HL-60 (cell line): ENCODE measurements at regions not wholly inside any gene's neighbourhood (a gene's known extent, or its start where the extent isn't known, plus 50 kb on each side); places are given as distances from the start of the nearest gene placed in this dataset.

Experiments used
- CTCF ChIP-seq: IDR thresholded peaks from one replicate; pipeline ENCODE4 v1.5.1; 2011; ENCODE audit warnings: low read length, control low read depth, inconsistent platforms; ENCODE audit not compliant: insufficient read depth
- GABPA ChIP-seq: IDR thresholded peaks from 2 replicates; pipeline ENCODE4 v1.6.1; 2012; ENCODE audit warnings: low read depth
- POLR2AphosphoS5 ChIP-seq: IDR thresholded peaks from 2 replicates; pipeline ENCODE4 v1.6.1; 2012; ENCODE audit warnings: low read depth
- REST ChIP-seq: IDR thresholded peaks from 2 replicates; pipeline ENCODE4 v1.6.1; 2012; ENCODE audit warnings: low read depth; ENCODE audit not compliant: insufficient replicate concordance

- TF ChIP-seq CTCF (no peak), REST (no peak), POLR2AphosphoS5 (no peak), GABPA (no peak)
Observed at GRCh38 chr12:34204830-34205285, 182.6 kb downstream of the ALG10 start.
